ENCODE measurements at regions not wholly inside any gene's neighbourhood (a gene's known extent, or its start where the extent isn't known, plus 50 kb on each side); places are given as distances from the start of the nearest gene placed in this dataset.

GRCh38 chr11:131108760-131109159, 192.5 kb upstream of the SNX19 start:
- TF ChIP-seq SPI1 (IDR thresholded peaks at IDR 0.05; ENCODE audit: low read depth, low read length) (no peak), TAF1 (IDR thresholded peaks at IDR 0.05; ENCODE audit: low read depth, low read length) (no peak), POLR2AphosphoS5 (IDR thresholded peaks at IDR 0.05; ENCODE audit: low read depth, low read length) (no peak), POLR2A (IDR thresholded peaks at IDR 0.05; ENCODE audit: low read depth, low read length) (no peak)

Measured in GM12891 (cell line).